ENCODE measurements at regions not wholly inside any gene's neighbourhood (a gene's known extent, or its start where the extent isn't known, plus 50 kb on each side); places are given as distances from the start of the nearest gene placed in this dataset.

DNA sequence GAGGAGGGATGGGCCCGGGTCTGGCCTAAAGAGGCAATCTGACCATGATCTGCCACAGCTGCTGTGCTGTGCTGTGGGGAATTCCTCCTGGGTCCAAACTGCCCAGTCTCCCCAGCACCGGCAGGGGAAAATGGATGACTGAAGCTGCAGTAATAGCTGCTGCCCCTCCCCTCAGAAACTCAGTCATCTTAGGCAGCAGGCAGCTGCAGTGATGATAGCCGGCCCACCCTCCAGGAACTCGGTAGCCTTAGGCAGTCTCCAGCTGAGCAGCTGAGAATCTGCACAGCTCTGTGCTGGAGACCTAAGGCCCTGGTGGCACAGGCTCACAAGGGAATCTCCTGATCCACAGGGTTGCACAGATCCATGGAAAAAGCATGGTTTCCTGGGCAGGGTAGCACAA, 113.4 kb upstream of the USP38 start:
- no peak for TF ChIP-seq EZH2 (IDR thresholded peaks at IDR 0.05; ENCODE audit: borderline replicate concordance, insufficient read depth, low read depth, low read length, poor library complexity, severe bottlenecking)
- TF ChIP-seq, protein P1, sequence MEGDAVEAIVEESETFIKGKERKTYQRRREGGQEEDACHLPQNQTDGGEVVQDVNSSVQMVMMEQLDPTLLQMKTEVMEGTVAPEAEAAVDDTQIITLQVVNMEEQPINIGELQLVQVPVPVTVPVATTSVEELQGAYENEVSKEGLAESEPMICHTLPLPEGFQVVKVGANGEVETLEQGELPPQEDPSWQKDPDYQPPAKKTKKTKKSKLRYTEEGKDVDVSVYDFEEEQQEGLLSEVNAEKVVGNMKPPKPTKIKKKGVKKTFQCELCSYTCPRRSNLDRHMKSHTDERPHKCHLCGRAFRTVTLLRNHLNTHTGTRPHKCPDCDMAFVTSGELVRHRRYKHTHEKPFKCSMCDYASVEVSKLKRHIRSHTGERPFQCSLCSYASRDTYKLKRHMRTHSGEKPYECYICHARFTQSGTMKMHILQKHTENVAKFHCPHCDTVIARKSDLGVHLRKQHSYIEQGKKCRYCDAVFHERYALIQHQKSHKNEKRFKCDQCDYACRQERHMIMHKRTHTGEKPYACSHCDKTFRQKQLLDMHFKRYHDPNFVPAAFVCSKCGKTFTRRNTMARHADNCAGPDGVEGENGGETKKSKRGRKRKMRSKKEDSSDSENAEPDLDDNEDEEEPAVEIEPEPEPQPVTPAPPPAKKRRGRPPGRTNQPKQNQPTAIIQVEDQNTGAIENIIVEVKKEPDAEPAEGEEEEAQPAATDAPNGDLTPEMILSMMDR (IDR thresholded peaks at IDR 0.05), result no peak
